Hypothalamus (tissue), 51 donors: ENCODE measurements at regions not wholly inside any gene's neighbourhood (a gene's known extent, or its start where the extent isn't known, plus 50 kb on each side); places are given as distances from the start of the nearest gene placed in this dataset.
A peak's percentile ranks its signal among the peaks of the same experiment; 100 is the strongest.

Experiments
- DNase-seq, 51 donors: peaks; one replicate each; lab custom pipeline; 2025; lab: John Stamatoyannopoulos, UW

DNA sequence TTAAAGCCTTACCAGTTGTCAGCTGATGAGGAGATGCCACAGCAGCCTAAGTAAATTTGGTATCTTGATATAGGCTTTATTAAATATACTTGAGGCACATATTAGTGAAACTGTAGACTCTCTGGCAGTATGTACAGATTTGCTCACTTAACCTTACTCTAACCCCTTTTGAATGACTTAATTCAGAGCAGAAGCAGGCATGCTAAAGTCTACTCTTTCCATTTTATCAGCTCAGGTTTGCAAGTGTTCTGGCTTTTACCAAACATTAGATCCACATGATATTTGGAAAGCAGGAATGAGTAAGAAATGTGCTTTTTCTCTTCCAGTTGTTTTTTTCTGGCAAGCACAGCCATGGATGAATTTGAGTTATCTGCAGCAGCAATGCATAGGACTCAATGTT lies 541.0 kb upstream of the PCDH9 start:
- DNase-seq = no peak

DNA sequence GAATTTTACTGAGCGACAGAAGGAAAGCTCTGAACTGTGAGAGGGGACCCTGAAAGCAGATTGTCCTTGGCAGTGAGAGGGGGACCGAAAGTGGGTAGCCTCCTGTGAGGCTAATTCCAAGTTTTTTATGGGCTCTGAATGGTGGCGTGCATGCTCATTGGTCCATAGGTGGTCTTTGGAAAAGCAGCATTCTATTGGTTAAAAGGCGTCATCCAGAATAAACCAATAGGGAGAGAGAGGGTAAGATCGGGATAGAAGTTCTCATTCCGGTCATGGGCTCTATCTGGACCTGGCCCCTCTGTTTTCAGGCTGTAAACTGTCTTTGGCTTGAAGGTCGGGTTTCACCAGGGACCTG lies 539.8 kb upstream of the PCDH9 start:
- DNase-seq = no peak

DNA sequence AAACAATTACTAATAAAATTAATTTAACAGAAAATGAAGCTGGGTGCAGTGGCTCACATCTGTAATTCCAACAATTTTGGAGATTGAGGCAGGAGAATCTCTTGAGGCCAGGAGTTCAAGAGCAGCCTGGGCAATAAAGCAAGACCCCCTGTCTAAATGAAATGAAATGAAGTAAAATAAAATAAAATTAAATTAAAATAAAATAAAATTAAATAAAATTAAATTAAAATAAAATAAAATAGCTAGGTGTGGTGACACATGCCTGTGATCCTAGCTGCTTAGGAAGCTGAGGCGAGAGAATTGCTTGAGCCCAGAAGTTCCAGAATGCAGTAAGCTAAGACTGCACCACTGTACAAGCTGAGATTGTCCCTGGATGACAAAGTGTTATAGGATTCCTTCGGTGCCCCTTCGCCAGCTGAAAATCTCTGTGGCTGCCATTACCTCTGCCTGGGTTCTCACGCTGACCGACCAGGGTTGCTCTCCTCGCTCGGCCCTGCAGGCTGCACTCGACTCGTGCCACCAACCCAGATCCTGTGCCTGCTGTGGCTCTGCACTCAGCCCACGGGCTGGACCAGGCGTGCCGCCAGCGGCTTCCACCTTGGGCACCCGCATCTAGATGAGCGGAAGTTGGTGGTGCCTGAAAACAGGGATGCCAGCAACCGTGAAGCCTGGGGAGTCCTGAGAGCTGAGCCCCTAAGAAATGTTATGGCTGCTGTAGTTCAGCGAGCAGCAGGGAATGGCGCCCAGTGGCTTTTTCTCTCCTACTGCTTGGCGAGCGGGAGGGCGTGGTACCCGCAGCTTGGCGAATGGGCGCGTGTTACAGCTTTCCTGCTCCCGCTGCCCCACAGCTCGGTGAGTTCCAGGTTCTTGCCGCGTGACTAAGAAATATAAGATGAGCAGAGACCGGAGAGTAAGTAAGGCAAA lies 539.2 kb upstream of the PCDH9 start:
- no peak for DNase-seq

DNA sequence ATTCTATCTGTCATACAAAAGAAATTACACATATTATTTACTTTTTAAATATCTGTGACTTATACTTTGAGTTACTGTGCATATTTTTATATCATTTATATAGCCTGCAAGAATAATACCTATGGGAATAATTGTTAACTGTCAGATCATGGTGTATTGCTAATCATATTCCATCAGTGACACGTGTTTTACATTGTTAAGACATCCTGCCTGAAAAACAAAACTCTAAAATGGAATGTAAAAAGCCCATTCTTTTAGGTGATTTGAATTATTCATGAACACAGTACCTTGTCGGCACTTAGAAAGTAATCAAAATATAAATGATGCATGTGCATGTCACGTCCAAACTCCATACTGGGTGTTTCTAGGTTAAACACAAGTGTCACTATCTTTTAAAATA lies 533.8 kb upstream of the PCDH9 start:
- no peak for DNase-seq

DNA sequence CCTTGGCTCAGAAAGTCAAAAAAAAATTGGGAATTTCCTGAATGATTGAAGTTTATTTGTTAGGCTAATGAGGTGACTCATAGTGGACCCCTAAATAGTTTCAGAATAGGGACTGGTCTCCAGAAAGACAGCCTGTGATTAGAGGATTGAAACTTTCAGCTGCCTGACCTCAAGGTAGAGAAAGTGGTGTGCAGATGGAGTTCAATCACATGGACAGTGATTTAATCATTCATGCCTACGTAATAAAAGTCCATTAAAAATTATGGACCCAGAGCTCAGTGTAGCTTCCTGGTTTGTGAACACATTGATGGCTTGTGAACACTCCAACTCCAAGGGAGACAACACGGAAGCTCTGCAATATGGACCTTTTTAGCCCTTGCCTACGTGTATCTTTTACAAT lies 533.2 kb upstream of the PCDH9 start:
- no peak for DNase-seq

DNA sequence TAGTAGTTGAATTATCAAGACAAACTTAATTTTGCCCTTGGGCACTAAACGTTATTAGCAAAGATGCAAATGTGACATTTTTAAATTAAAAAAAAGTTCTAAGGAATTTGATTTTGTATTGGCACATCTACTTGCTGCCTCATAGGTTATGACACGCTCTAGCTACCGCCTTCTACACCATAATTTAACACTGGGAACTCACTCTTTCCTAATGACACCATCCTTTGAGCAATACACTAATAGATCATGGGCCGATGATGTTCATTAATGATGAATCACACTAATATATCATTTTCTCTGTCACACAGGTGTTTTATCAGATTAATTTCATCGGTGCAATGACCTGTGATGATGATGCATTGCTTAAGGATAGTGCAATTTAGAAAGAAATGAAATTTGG lies 528.8 kb upstream of the PCDH9 start:
- no peak for DNase-seq

DNA sequence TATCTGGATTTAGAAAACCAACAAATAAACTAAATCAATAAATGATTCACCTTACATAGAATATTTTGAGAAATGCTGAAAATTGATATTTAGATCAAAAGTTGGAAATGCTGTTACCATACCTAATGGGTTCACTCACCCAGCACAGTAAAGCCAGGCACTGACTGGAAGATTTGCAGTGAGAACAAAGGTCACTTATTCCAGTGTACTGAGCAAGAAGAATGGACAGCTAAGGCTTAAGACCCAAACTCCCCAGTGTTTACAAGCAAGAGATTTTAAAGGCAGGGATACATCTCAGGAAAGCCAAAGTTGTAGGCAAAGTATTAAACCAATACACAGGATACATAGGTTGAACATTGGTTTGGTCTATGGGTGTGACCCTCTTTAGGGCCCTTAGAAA lies 523.9 kb upstream of the PCDH9 start:
- no peak for DNase-seq

DNA sequence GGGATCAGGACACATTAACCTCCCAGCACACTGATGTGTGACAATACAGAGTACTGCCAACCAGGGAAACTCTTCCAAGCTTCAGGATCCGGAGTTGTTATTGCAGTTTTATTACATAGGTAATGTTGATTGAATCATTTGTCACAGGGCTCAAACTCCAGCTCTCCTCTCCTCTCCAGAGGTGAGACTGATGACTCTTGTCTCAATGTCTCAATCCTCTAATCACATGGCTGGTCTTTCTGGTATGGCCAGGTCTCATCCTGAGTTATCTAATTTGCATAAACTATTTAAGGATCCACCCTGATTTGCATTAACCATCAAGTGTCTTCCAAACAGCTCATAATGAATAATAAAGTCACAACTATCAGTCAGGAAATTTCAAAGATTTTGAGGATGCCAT lies 522.6 kb upstream of the PCDH9 start:
- DNase-seq = no peak

DNA sequence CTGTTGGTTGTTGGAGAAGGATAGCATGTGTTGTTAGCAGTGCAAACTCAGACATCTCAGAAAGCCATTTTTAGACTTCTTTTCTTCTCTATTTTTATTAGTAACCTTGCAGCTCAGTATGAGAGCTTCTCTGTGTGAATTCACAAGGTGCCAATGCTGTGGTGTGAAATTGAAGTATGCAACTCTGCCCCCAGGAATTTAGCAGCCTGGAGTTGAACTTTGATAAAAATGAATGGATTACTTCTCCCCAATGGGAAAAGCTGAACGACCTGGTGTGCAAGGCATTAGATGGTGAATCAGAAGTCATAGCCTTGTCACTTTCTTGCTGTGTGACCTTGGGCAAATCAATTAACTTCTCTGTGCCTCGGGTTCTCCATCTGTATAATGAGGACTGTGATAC lies 512.3 kb upstream of the PCDH9 start:
- peak in 1 of 51 donors; percentile 14 for DNase-seq

DNA sequence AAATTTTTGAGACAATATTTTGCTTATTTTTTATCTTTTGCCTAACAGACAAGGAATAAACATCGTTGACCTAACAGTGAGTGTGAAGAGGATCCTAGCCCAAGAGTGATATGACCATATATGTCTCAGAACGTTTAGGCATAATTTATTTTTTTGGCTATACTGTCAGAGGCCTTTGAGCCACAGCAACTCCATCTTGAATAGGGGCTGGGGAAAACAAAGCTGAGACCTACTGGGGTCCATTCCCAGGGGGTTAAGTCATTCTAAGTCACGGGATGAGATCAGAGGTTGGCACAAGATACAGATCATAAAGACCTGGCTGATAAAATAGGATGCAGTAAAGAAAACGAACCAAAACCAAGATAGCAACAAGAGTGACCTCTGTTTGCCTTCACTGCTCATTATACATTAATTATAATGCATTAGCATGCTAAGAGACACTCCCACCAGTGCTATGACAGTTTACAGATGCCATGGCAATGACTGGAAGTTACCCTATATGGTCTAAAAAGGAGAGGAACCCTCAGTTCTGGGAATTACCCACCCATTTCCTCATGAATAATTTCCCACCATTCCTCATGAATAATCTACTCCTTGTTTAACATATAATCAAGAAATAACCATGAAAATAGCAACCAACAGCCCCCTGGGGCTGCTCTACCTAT lies 510.9 kb upstream of the PCDH9 start:
- DNase-seq = no peak

DNA sequence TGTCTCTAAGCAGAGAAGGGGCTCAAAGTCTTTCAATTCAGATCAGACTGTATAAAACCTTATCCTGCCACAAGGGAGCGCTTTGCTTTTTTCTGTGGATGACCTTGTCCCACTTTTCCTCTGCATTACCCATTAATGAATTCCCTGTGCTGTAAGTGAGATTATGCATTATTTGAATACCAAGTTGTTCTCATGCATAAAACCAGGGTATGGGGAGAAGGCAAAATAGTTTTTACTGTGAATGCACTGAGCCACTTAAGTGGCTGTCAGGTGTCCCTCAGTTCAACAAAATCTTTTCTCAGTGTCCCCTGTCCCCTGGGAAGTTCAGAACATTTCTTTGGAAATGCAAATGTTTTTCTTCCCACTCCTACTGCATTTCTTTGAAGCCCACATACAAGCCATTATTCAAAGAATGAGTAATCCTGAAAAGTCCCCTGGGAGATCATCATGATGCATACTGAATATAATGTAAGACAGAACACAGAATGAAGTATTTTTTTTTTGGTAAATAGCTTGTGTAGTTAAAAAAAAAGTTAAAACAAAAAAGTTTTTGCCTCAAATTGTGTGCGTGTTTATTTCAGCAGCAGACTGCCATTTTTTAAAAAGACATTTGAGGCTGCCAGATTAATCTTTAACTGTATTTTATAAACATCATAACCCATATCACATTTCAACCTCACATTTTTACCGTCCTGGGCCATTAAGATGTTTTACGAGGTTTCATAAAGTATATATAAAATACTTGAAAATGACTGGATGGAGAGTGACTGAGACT lies 506.7 kb upstream of the PCDH9 start:
- peak in 6 of 51 donors; percentile 4 to 67 (median 14) for DNase-seq

DNA sequence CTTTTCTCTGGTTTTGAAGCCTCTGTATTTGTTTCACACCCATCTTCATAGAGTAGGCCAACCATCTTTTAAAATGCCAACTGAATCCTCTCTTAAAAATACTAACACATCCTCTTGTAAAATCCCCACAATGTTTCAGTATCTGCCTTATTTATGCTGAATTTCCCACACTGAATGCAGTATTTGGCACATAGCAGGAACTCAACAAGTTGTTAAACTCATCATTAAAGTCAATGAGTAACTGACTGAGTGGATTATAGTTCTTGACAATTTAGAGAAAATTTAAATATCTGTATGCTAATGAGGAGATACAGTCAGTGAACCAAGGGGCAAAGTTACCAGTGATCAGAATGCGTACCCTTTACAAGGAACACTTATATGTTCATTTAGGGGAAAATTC lies 505.5 kb upstream of the PCDH9 start:
- DNase-seq = no peak

DNA sequence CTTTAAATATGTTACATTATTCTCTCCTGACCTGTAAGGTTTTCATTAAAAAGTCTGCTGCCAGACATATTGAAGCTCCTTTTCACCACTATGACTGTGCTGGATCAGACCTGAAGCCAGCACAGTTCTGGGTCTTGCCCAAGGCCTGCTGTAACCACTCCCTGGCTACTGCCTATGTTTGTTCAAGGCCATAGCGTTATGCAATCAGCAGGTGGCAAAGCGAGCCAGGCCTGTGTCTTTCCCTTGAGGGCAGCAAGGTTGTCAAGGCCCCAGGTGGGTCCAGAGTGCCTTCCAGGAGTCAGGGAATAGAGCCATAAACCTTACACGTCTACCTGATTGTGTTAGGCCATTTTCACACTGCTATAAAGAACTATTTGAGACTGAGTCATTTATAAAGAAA lies 496.8 kb upstream of the PCDH9 start:
- no peak for DNase-seq

DNA sequence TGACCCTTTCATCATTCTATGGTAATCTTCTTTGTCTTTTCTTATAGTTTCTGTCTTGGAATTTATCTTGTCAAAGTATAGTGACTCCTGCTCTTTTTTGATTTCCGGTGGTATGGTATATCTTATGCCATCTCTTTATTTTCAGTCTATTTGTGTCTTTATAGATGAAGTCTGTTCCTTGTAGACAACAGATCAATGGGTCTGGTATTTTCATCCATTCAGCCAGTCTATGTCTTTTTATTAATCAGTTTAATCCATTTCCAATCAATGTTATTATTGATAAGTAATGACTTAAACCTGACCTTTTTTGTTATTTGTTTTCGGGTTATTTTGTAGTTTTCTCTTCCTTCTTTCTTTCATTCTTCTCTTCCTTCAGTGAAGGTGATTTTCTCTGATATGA lies 495.9 kb upstream of the PCDH9 start:
- DNase-seq = no peak

DNA sequence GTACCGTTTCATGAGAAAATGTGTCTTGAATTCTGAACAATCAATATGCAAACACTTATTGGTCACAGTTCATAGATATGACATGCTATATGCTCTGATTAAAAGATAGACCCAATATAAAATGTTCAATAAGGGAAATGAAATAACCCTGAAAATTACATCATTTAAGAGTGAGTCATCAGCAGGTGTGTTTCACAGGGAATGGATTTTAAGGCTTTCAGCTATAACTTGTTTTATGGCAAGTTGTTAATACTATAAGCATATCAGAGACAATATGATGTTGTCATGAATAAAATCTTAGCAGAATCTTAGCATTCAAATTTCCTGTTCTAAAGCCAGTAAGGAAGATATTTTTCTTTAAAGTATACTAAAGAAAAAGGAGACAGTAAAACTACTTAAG lies 483.4 kb upstream of the PCDH9 start:
- no peak for DNase-seq

DNA sequence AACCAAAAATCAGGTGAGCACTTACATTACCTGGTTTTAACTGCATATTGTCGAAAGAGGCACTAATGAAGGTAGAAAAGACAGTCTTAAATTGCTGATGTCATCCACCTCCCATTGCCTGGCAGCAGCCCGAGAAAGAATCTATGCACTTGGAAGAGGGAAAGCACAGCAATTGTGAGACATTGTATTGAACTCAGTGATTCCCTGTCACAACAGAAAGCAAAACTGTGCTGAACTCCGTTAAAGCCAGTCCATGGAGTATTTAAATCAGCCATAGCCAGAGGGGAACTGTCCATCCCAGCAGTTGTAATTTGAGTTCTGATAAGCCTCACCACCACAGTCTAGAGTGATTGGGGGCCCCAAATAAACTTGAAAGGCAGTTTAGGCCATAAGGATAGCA lies 466.6 kb upstream of the PCDH9 start:
- DNase-seq = no peak

DNA sequence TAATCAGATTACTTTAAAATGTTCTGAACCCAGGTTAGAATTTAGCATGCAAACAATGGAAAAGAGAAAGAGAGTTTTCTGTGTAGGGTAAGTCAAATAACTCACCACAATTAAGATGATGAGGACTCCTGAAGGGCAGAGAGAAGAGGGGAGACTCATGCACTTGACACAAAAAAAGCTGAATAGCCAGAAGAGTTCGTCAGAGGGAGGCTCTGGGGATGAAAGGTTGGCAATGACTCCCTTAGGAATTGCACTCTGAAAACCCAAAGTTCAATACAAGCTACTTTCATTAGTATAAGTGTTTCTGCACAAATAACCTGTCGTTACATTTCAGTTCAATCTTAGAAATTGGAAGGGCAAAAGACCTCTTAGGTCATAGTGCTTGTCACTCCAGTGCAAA lies 434.4 kb upstream of the PCDH9 start:
- no peak for DNase-seq

DNA sequence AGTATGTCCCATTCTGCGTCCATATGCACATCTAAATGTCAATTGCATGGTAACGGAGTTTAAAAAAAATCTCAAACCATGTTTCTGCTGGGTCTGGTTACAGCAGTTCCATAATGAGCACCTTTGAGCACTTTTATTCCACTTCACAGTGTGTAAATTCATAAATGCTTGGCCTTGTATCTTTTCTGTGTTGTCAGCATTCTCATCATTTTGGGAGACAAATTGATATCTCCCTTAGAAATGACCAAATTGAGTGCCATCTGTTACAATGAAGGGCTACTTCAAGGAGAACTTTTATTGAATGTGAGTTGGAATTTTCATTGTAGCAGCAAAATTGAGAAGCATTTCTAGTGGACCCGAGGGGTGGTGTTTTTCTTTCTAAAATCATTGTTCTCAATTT lies 432.9 kb upstream of the PCDH9 start:
- DNase-seq = no peak

DNA sequence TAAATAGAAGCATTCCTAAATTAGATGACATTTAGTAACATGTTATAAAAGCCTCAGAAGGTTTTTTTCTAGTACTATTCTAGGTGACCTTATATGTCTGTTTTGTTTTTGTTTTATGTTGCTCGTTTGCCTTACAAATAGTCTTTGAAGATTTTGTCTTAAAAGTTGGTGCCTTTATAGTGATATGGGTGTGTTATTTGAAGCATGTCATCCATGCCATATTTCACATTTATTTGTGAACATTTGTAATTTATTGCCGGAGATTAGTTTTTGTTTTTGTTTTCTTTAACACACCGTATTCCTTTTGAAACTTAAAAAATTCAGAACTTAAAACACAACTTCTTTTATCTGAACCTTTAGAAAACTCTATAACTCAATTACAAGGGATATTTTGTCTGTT lies 422.8 kb upstream of the PCDH9 start:
- DNase-seq = no peak

DNA sequence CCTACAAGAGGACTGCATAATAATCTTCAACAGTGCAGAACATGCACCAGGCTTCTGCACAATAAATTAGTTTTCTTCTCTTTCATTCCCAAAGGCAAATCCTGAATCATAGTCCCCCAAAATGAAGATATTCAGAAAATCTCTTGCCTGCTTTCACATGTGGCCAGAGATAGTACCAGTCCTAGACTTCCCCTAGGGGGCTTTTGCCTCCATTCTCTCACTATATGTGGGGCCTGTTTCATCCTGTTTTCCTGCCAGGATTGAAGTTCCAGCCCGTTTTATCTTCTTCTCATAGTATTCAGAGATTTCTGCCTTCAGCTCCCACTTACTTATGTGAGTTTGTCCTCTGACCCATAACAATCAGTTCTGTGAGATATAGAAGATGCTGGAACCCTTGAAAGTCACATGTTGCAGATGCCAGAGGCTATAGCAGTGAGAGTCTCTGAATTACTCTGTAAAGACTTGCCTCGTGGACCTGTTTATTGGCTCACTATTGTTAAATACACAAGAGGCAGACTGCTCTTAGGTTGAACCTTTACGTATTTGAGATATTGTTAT lies 421.9 kb upstream of the PCDH9 start:
- no peak for DNase-seq

DNA sequence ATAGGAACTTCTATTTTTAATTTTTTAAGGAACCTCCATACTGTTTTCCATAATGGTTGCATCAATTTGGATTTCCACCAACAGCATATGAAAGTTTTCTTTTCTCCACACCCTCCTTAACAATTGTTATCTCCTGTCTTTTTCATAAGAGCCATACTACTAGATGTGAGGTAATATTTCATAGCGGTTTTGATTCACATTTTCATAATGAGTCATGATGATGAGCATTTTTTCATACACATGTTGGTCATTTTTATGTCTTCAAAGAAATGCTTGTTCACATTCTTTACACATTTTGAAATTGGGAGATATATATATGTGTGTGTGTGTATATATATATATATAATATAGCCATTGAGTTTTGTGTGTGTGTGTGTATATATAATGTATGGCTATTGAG lies 420.3 kb upstream of the PCDH9 start:
- DNase-seq = no peak
